Osteocyte (in vitro differentiated cells): ENCODE measurements at regions not wholly inside any gene's neighbourhood (a gene's known extent, or its start where the extent isn't known, plus 50 kb on each side); places are given as distances from the start of the nearest gene placed in this dataset.

ENCODE experiments used
- DNase-seq: peaks from one replicate; pipeline ENCODE4 v3.0.0; 2021; ENCODE audit warnings: mixed read lengths; ENCODE audit not compliant: unreplicated experiment; ENCODE audit errors: extremely low spot score
- H3K27ac Mint-ChIP-seq: one replicate; pipeline ENCODE4 v1.8.0; 2021; ENCODE audit warnings: mild to moderate bottlenecking, mixed read lengths; ENCODE audit not compliant: unreplicated experiment
- H3K27me3 Mint-ChIP-seq: one replicate; pipeline ENCODE4 v1.8.0; 2021; ENCODE audit warnings: mixed read lengths; ENCODE audit not compliant: unreplicated experiment
- H3K36me3 Mint-ChIP-seq: one replicate; pipeline ENCODE4 v1.8.0; 2021; ENCODE audit warnings: mixed read lengths; ENCODE audit not compliant: unreplicated experiment
- H3K4me1 Mint-ChIP-seq: one replicate; pipeline ENCODE4 v1.8.0; 2021; ENCODE audit warnings: mixed read lengths; ENCODE audit not compliant: unreplicated experiment
- H3K4me3 Mint-ChIP-seq: one replicate; pipeline ENCODE4 v1.8.0; 2021; ENCODE audit warnings: mild to moderate bottlenecking, moderate library complexity, mixed read lengths; ENCODE audit not compliant: unreplicated experiment
- H3K9me3 Mint-ChIP-seq: one replicate; pipeline ENCODE4 v1.8.0; 2021; ENCODE audit warnings: mixed read lengths; ENCODE audit not compliant: unreplicated experiment
- CTCF ChIP-seq: fragments of 200-600 bp; sonication (generic); IDR thresholded peaks from 2 replicates; pipeline ENCODE4 v1.5.0; 2021; ENCODE audit warnings: antibody characterized with exemption, mild to moderate bottlenecking, moderate library complexity

GRCh38 chr3:157815739-157816138, 290.5 kb downstream of the SHOX2 start:
- Mint-ChIP-seq H3K27ac (no peak overlapping the region), H3K27me3 (peaks cover 41% of the 10 kb centered on the region), H3K4me3 (no peak overlapping the region), H3K4me1 (no peaks in the 10 kb centered on the region), H3K9me3 (no peaks in the 10 kb centered on the region), H3K36me3 (no peaks in the 10 kb centered on the region)
- DNase-seq = no peak
- TF ChIP-seq CTCF = no peak

- no peak for TF ChIP-seq CTCF
- Mint-ChIP-seq H3K27me3 (peaks cover 17% of the 10 kb centered on the region), H3K36me3 (no peaks in the 10 kb centered on the region), H3K4me1 (no peaks in the 10 kb centered on the region), H3K9me3 (no peaks in the 10 kb centered on the region), H3K4me3 (no peak overlapping the region), H3K27ac (no peak overlapping the region)
- no peak for DNase-seq
Observed at GRCh38 chr3:157810924-157811718, 295.1 kb downstream of the SHOX2 start.

GRCh38 chr3:157807280-157807679, 298.9 kb downstream of the SHOX2 start:
- no peaks in the 10 kb centered on the region for H3K36me3 Mint-ChIP-seq
- TF ChIP-seq CTCF = no peak
- no peaks in the 10 kb centered on the region for H3K9me3 Mint-ChIP-seq

GRCh38 chr3:157805538-157805937, 300.7 kb downstream of the SHOX2 start:
- peaks cover 50% of the 10 kb centered on the region for H3K27me3 Mint-ChIP-seq
- TF ChIP-seq CTCF = no peak
- H3K4me3 Mint-ChIP-seq = no peak overlapping the region
- no peaks in the 10 kb centered on the region for H3K36me3 Mint-ChIP-seq
- no peaks in the 10 kb centered on the region for H3K4me1 Mint-ChIP-seq
- no peak overlapping the region for H3K27ac Mint-ChIP-seq
- peaks cover 13% of the 10 kb centered on the region for H3K9me3 Mint-ChIP-seq
- DNase-seq = no peak

More at GRCh38 chr3:157807280-157807679, 298.9 kb downstream of the SHOX2 start:
- no peak for DNase-seq
- H3K4me1 Mint-ChIP-seq = no peaks in the 10 kb centered on the region
- H3K27ac Mint-ChIP-seq = no peak overlapping the region
- peaks cover 32% of the 10 kb centered on the region for H3K27me3 Mint-ChIP-seq
- no peak overlapping the region for H3K4me3 Mint-ChIP-seq

- no peak overlapping the region for H3K4me3 Mint-ChIP-seq
- no peaks in the 10 kb centered on the region for H3K9me3 Mint-ChIP-seq
- H3K36me3 Mint-ChIP-seq = no peaks in the 10 kb centered on the region
- no peaks in the 10 kb centered on the region for H3K27me3 Mint-ChIP-seq
- DNase-seq = no peak
- peaks cover 12% of the 10 kb centered on the region for H3K4me1 Mint-ChIP-seq
- TF ChIP-seq CTCF = no peak
- no peak overlapping the region for H3K27ac Mint-ChIP-seq
Observed at GRCh38 chr3:157794771-157795170, 291.6 kb upstream of the VEPH1 start.
